ENCODE measurements at regions not wholly inside any gene's neighbourhood (a gene's known extent, or its start where the extent isn't known, plus 50 kb on each side); places are given as distances from the start of the nearest gene placed in this dataset.

DNA sequence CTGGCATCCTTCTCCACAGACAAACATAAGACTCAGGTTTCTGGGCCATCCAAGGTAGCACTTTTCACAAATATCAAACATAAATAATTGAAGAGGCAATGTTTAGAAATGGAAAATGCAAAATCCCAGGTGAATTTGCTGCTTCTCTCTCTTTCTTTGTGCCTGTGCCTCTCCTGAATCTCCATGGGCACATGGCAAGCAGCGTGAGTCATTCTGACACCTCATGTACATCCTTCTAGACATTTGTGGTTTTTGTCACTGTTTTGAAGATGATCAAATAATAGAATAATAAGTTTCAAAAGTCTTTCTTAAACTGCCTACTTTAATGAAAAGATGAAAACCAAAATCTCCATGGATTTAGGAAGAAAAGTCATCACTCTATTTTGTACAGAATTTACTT, 60.3 kb upstream of the RAB11FIP2 start:
- H3K36me3 ChIP-seq (replicated peaks in 1 of 2; ENCODE audit: control insufficient read depth in 2 of 2, insufficient read depth in 2 of 2, low read length in 2 of 2) = no peaks in the 10 kb centered on the region
- no peak overlapping the region for H3K27ac ChIP-seq (replicated peaks; ENCODE audit: low read length)
- H2AFZ ChIP-seq (ENCODE audit: low read length) = no peak overlapping the region
- no CpG with 5 or more reads among the region's 1 CpG for WGBS, 2 donors (ENCODE audit: extremely low coverage in 2 of 2, insufficient read length in 2 of 2, insufficient replicate concordance in 1 of 2)
- no peak overlapping the region for H2BK120ac ChIP-seq (ENCODE audit: low read depth, low read length)
- no peak overlapping the region for H3K14ac ChIP-seq (ENCODE audit: low read length)
- peaks cover 4 to 5% of the 10 kb centered on the region in 2 donors for H3K4me1 ChIP-seq (ENCODE audit: control insufficient read depth in 2 of 2, insufficient read depth in 1 of 2, low read depth in 1 of 2, low read length in 2 of 2)
- H2AK5ac ChIP-seq (ENCODE audit: low read depth, low read length) = no peak overlapping the region
- no peak overlapping the region for H3K4ac ChIP-seq (ENCODE audit: low read length)
- H4K91ac ChIP-seq (ENCODE audit: low read depth, low read length, poor library complexity) = no peak overlapping the region
- no peaks in the 10 kb centered on the region for H3K9me3 ChIP-seq (replicated peaks in 1 of 2; ENCODE audit: control insufficient read depth in 2 of 2, insufficient read depth in 1 of 2, low read depth in 1 of 2, low read length in 2 of 2)
- no peaks in the 10 kb centered on the region for H3K79me1 ChIP-seq (ENCODE audit: low read depth, low read length)
- no peak overlapping the region for H3K9ac ChIP-seq (ENCODE audit: low read depth, low read length, poor library complexity)
- no peaks in the 10 kb centered on the region for H3K27me3 ChIP-seq (ENCODE audit: control insufficient read depth in 3 of 3, insufficient read depth in 3 of 3, low read depth in 1 of 3, low read length in 3 of 3)
- H3K18ac ChIP-seq (ENCODE audit: low read length) = no peak overlapping the region
- DNase-seq (ENCODE audit: low spot score) = no peak
- H4K8ac ChIP-seq (ENCODE audit: low read depth, low read length) = no peak overlapping the region
- H2BK15ac ChIP-seq (ENCODE audit: low read length) = no peak overlapping the region
- no peak overlapping the region for H3K4me2 ChIP-seq (ENCODE audit: insufficient read depth, low read length, poor library complexity, severe bottlenecking)
- no peak overlapping the region for H3K23ac ChIP-seq (ENCODE audit: low read depth, low read length, poor library complexity)
- H2BK5ac ChIP-seq (ENCODE audit: low read length) = no peak overlapping the region
- no peak overlapping the region for H2BK12ac ChIP-seq (ENCODE audit: low read length)
- no peak overlapping the region for H3K4me3 ChIP-seq (ENCODE audit: low read length in 2 of 2)

DNA sequence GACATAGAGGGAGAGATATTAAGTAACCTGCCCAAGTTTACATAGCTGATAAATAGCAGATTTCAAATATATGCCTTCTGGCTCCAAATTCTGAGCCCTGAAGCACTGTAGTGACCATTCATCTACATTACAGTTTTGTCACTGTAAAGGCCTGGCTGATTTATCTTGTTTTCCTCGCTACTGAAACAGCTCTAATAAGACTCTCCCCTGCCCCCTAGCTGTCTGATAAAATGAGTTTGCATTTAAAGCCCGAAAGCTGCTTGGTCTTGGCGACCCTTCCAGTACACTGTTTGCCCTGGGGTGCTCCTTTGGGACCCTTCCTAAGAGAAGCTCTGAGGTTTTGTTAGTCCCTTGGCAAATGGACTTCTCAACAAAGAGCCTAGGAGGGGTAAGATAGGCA, 59.7 kb upstream of the RAB11FIP2 start:
- no peak overlapping the region for H3K14ac ChIP-seq (ENCODE audit: low read length)
- no peak for DNase-seq (ENCODE audit: low spot score)
- H3K23ac ChIP-seq (ENCODE audit: low read depth, low read length, poor library complexity) = no peak overlapping the region
- no peaks in the 10 kb centered on the region for H3K79me1 ChIP-seq (ENCODE audit: low read depth, low read length)
- no peak overlapping the region for H2BK15ac ChIP-seq (ENCODE audit: low read length)
- H3K36me3 ChIP-seq (replicated peaks in 1 of 2; ENCODE audit: control insufficient read depth in 2 of 2, insufficient read depth in 2 of 2, low read length in 2 of 2) = no peaks in the 10 kb centered on the region
- no peak overlapping the region for H2BK5ac ChIP-seq (ENCODE audit: low read length)
- no peak overlapping the region for H4K8ac ChIP-seq (ENCODE audit: low read depth, low read length)
- no peak overlapping the region for H3K4me3 ChIP-seq (ENCODE audit: low read length in 2 of 2)
- no peak overlapping the region for H3K4me2 ChIP-seq (ENCODE audit: insufficient read depth, low read length, poor library complexity, severe bottlenecking)
- H3K9ac ChIP-seq (ENCODE audit: low read depth, low read length, poor library complexity) = no peak overlapping the region
- H2BK12ac ChIP-seq (ENCODE audit: low read length) = no peak overlapping the region
- no peaks in the 10 kb centered on the region for H3K27me3 ChIP-seq (ENCODE audit: control insufficient read depth in 3 of 3, insufficient read depth in 3 of 3, low read depth in 1 of 3, low read length in 3 of 3)
- no peak overlapping the region for H2BK120ac ChIP-seq (ENCODE audit: low read depth, low read length)
- H3K18ac ChIP-seq (ENCODE audit: low read length) = no peak overlapping the region
- H3K4ac ChIP-seq (ENCODE audit: low read length) = no peak overlapping the region
- no CpG with 5 or more reads among the region's 3 CpGs for WGBS, 2 donors (ENCODE audit: extremely low coverage in 2 of 2, insufficient read length in 2 of 2, insufficient replicate concordance in 1 of 2)
- H3K4me1 ChIP-seq (ENCODE audit: control insufficient read depth in 2 of 2, insufficient read depth in 1 of 2, low read depth in 1 of 2, low read length in 2 of 2) = peaks cover 4 to 5% of the 10 kb centered on the region in 2 donors
- H4K91ac ChIP-seq (ENCODE audit: low read depth, low read length, poor library complexity) = no peak overlapping the region
- no peak overlapping the region for H3K27ac ChIP-seq (replicated peaks; ENCODE audit: low read length)
- no peak overlapping the region for H2AK5ac ChIP-seq (ENCODE audit: low read depth, low read length)
- no peaks in the 10 kb centered on the region for H3K9me3 ChIP-seq (replicated peaks in 1 of 2; ENCODE audit: control insufficient read depth in 2 of 2, insufficient read depth in 1 of 2, low read depth in 1 of 2, low read length in 2 of 2)
- H2AFZ ChIP-seq (ENCODE audit: low read length) = no peak overlapping the region

DNA sequence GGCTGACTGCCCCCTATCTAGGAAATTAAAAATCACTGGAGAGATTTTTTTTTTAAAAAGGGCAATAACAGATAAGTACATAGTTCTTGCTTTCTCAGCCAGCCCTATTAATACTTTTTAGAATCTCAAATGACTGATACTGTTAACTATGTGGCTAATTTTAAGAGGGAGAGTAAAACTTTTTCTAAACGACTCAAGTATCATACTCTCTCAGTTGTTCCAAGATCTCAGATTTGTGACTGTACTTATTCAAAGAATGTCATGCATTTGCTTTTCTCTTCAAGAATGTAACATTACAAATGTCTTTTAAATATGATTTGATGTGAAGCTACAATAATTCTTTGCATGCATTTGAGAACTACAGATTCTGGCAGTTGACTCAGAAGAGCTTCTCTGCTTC, 55.4 kb upstream of the RAB11FIP2 start:
- H3K27ac ChIP-seq (replicated peaks; ENCODE audit: low read length) = no peak overlapping the region
- H3K4me1 ChIP-seq (ENCODE audit: control insufficient read depth in 2 of 2, insufficient read depth in 1 of 2, low read depth in 1 of 2, low read length in 2 of 2) = no peaks in the 10 kb centered on the region
- no peak overlapping the region for H2AK5ac ChIP-seq (ENCODE audit: low read depth, low read length)
- H3K23ac ChIP-seq (ENCODE audit: low read depth, low read length, poor library complexity) = no peak overlapping the region
- H4K8ac ChIP-seq (ENCODE audit: low read depth, low read length) = no peak overlapping the region
- no peak overlapping the region for H2BK12ac ChIP-seq (ENCODE audit: low read length)
- no peak overlapping the region for H3K9ac ChIP-seq (ENCODE audit: low read depth, low read length, poor library complexity)
- no peak overlapping the region for H2AFZ ChIP-seq (ENCODE audit: low read length)
- H3K18ac ChIP-seq (ENCODE audit: low read length) = no peak overlapping the region
- H2BK5ac ChIP-seq (ENCODE audit: low read length) = no peak overlapping the region
- DNase-seq (ENCODE audit: low spot score) = no peak
- H3K4me3 ChIP-seq (ENCODE audit: low read length in 2 of 2) = no peak overlapping the region
- peak overlapping the region; percentile 44 for H2BK15ac ChIP-seq (ENCODE audit: low read length)
- H4K91ac ChIP-seq (ENCODE audit: low read depth, low read length, poor library complexity) = no peak overlapping the region
- WGBS, 2 donors (ENCODE audit: extremely low coverage in 2 of 2, insufficient read length in 2 of 2, insufficient replicate concordance in 1 of 2) = no CpG with 5 or more reads among the region's 1 CpG
- H3K9me3 ChIP-seq (replicated peaks in 1 of 2; ENCODE audit: control insufficient read depth in 2 of 2, insufficient read depth in 1 of 2, low read depth in 1 of 2, low read length in 2 of 2) = no peaks in the 10 kb centered on the region
- H3K14ac ChIP-seq (ENCODE audit: low read length) = no peak overlapping the region
- no peaks in the 10 kb centered on the region for H3K27me3 ChIP-seq (ENCODE audit: control insufficient read depth in 3 of 3, insufficient read depth in 3 of 3, low read depth in 1 of 3, low read length in 3 of 3)
- H3K79me1 ChIP-seq (ENCODE audit: low read depth, low read length) = no peaks in the 10 kb centered on the region
- H3K4me2 ChIP-seq (ENCODE audit: insufficient read depth, low read length, poor library complexity, severe bottlenecking) = no peak overlapping the region
- no peak overlapping the region for H3K4ac ChIP-seq (ENCODE audit: low read length)
- H2BK120ac ChIP-seq (ENCODE audit: low read depth, low read length) = no peak overlapping the region
- H3K36me3 ChIP-seq (replicated peaks in 1 of 2; ENCODE audit: control insufficient read depth in 2 of 2, insufficient read depth in 2 of 2, low read length in 2 of 2) = no peaks in the 10 kb centered on the region

DNA sequence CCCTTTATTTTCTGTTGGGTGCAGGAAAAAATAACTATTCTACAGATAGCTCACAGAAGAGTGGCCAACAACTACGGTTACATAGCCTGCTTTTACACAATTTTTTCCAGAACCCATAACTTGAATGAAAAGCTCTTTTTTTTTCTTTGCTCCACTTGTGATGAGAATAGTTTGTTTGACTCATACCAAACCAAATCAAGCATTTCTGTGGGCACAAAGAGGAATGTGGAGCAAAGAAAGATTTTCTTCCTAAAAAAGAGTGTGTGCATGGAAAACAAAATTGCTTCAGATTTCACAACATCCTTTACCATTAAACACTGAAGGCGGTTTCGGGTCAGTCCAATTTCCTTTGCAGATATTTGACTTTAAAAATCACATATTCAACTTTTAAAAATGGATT, 54.8 kb upstream of the RAB11FIP2 start:
- no peaks in the 10 kb centered on the region for H3K4me1 ChIP-seq (ENCODE audit: control insufficient read depth in 2 of 2, insufficient read depth in 1 of 2, low read depth in 1 of 2, low read length in 2 of 2)

More for the DNA sequence above, 54.8 kb upstream of the RAB11FIP2 start:
- Histone ChIP-seq H3K4ac (ENCODE audit: low read length) (no peak overlapping the region), H2AK5ac (ENCODE audit: low read depth, low read length) (no peak overlapping the region), H4K8ac (ENCODE audit: low read depth, low read length) (no peak overlapping the region), H3K4me3 (ENCODE audit: low read length in 2 of 2) (no peak overlapping the region), H2AFZ (ENCODE audit: low read length) (no peak overlapping the region), H4K91ac (ENCODE audit: low read depth, low read length, poor library complexity) (no peak overlapping the region), H3K79me1 (ENCODE audit: low read depth, low read length) (no peaks in the 10 kb centered on the region), H3K4me2 (ENCODE audit: insufficient read depth, low read length, poor library complexity, severe bottlenecking) (no peak overlapping the region), H3K18ac (ENCODE audit: low read length) (no peak overlapping the region), H3K36me3 (replicated peaks in 1 of 2; ENCODE audit: control insufficient read depth in 2 of 2, insufficient read depth in 2 of 2, low read length in 2 of 2) (no peaks in the 10 kb centered on the region), H3K9me3 (replicated peaks in 1 of 2; ENCODE audit: control insufficient read depth in 2 of 2, insufficient read depth in 1 of 2, low read depth in 1 of 2, low read length in 2 of 2) (no peaks in the 10 kb centered on the region), H2BK5ac (ENCODE audit: low read length) (no peak overlapping the region), H3K27me3 (ENCODE audit: control insufficient read depth in 3 of 3, insufficient read depth in 3 of 3, low read depth in 1 of 3, low read length in 3 of 3) (no peaks in the 10 kb centered on the region), H3K14ac (ENCODE audit: low read length) (no peak overlapping the region), H2BK15ac (ENCODE audit: low read length) (no peak overlapping the region), H2BK12ac (ENCODE audit: low read length) (no peak overlapping the region), H2BK120ac (ENCODE audit: low read depth, low read length) (no peak overlapping the region), H3K9ac (ENCODE audit: low read depth, low read length, poor library complexity) (no peak overlapping the region), H3K23ac (ENCODE audit: low read depth, low read length, poor library complexity) (no peak overlapping the region), H3K27ac (replicated peaks; ENCODE audit: low read length) (no peak overlapping the region)
- WGBS, 2 donors (ENCODE audit: extremely low coverage in 2 of 2, insufficient read length in 2 of 2, insufficient replicate concordance in 1 of 2) = no CpG with 5 or more reads among the region's 3 CpGs
- DNase-seq (ENCODE audit: low spot score) = no peak

All from neuronal stem cell (in vitro differentiated cells).